ENCODE measurements at regions not wholly inside any gene's neighbourhood (a gene's known extent, or its start where the extent isn't known, plus 50 kb on each side); places are given as distances from the start of the nearest gene placed in this dataset.

DNA sequence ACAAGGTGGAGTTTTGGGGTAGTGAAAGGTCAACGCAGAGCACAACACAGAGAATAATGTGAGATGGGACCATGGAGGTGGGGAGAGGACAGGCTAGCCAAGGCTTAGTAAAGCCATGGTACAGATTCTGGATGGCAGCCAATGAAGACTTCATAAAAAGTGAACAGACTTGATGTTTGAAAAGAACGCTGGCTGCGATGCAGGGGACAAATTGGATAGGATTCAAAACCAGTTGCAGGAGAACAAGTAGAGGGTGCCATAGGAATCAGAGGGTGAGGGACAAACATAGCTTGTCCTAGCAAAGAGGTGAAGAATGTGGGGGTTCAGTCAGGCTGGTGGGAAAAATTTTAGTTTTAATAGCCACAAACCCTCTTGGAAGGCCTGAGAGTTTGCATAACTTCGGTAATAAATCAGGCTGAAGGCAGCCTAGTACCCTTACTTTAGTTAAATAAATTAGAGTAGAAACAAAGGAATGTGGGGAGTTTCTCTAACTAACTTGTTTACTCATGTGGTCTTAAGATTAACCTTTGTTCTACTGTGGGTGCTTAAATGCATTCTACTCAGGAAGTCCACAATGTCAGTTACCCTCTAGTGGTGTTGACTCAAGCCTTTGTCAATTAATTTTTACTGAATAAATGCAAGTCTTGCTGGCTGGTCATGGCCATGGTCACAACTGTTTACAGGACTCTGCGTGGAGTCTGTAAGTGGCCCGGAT lies 216.4 kb downstream of the C6orf118 start:
- peaks cover 6 to 24% (median 8%) of the 10 kb centered on the region in 5 donors for H3K9me3 Mint-ChIP-seq
- no peak for DNase-seq
- no peak overlapping the region for H3K27ac Mint-ChIP-seq
- CTCF ChIA-PET = no interaction called here
- H3K27me3 ChIP-seq (ENCODE audit: insufficient read depth, low read length, poor library complexity, severe bottlenecking) = no peaks in the 10 kb centered on the region
- no peaks in the 10 kb centered on the region for H3K36me3 Mint-ChIP-seq
- H3K4me1 ChIP-seq (ENCODE audit: insufficient read depth, low read length) = no peaks in the 10 kb centered on the region
- no peak overlapping the region for H3K4me3 Mint-ChIP-seq
- H3K9me3 ChIP-seq (ENCODE audit: low read length) = peaks cover 3% of the 10 kb centered on the region
- H3K4me1 Mint-ChIP-seq = no peaks in the 10 kb centered on the region
- no peaks in the 10 kb centered on the region for H3K27me3 Mint-ChIP-seq
- no peak overlapping the region for H3K27ac ChIP-seq (ENCODE audit: low read depth, low read length)
- H3K36me3 ChIP-seq (ENCODE audit: insufficient read depth, low read length) = no peaks in the 10 kb centered on the region
- no peak overlapping the region for H3K4me3 ChIP-seq (ENCODE audit: low read length)
- POLR2A ChIA-PET = no interaction called here

DNA sequence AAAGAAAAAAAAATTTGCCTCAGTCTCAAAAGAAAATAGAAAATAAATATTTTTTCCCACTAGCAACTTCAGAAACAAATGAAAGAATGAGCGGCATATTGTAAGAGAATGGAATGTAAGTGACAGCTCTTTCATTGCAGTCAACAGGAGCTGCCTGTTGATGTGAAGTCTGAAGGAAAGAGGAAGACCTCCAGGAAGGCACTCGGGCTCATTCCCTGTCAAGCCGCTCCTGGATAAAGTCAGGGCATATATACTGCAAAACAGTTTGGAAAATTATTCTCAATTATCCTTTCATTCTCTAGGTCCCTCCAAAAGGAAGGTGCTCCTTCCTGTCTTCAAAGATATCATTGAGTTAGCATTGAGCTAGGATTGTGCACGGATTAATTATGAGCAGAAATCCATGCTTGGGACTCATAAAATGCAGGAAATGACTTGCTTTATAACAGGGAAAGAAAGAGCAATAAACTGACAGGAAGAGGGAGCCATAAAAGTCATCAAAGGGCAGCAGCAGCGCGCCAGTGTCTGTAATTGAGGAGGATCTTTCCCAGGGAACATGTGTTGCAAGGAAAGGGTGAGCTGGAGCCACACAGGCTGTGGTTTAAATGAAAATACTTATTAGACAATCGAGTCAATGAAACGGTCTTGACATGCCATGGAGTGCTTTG lies 218.2 kb downstream of the C6orf118 start:
- Mint-ChIP-seq H3K27me3 (no peaks in the 10 kb centered on the region), H3K4me3 (no peak overlapping the region), H3K9me3 (peaks cover 6 to 17% (median 8%) of the 10 kb centered on the region in 5 donors), H3K36me3 (no peaks in the 10 kb centered on the region), H3K4me1 (no peaks in the 10 kb centered on the region), H3K27ac (no peak overlapping the region)
- Histone ChIP-seq H3K27ac (ENCODE audit: low read depth, low read length) (no peak overlapping the region), H3K4me3 (ENCODE audit: low read length) (no peak overlapping the region), H3K9me3 (ENCODE audit: low read length) (no peaks in the 10 kb centered on the region), H3K4me1 (ENCODE audit: insufficient read depth, low read length) (no peaks in the 10 kb centered on the region), H3K27me3 (ENCODE audit: insufficient read depth, low read length, poor library complexity, severe bottlenecking) (no peaks in the 10 kb centered on the region), H3K36me3 (ENCODE audit: insufficient read depth, low read length) (no peaks in the 10 kb centered on the region)
- ChIA-PET POLR2A (no interaction called here), CTCF (no interaction called here)
- DNase-seq = no peak

DNA sequence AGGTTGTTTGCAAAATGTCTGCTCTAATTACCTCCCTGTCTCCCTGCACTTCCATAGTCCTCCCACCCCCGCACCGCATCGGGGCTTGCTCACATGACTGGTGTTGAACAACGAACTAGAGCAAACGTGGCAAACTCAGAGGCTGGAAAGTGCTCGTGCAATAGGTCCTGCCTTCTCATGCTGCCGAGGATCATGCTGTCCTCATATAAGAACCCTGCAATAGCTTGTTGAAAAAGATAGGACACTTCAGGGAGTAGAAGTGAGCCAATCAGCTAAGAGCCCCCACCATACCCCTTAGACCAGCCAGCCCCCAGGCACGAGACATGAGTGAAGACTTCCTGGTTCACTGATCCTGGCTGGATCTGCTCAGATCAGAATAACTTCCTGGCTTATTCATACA lies 219.2 kb downstream of the C6orf118 start:
- Mint-ChIP-seq H3K4me1 (no peaks in the 10 kb centered on the region), H3K27me3 (no peaks in the 10 kb centered on the region), H3K9me3 (peaks cover 6 to 17% (median 8%) of the 10 kb centered on the region in 5 donors), H3K27ac (no peak overlapping the region), H3K4me3 (no peak overlapping the region), H3K36me3 (no peaks in the 10 kb centered on the region)
- CTCF ChIA-PET = no interaction called here
- POLR2A ChIA-PET = no interaction called here
- no peaks in the 10 kb centered on the region for H3K9me3 ChIP-seq (ENCODE audit: low read length)
- no peaks in the 10 kb centered on the region for H3K27me3 ChIP-seq (ENCODE audit: insufficient read depth, low read length, poor library complexity, severe bottlenecking)
- H3K4me3 ChIP-seq (ENCODE audit: low read length) = no peak overlapping the region
- H3K4me1 ChIP-seq (ENCODE audit: insufficient read depth, low read length) = no peaks in the 10 kb centered on the region
- H3K36me3 ChIP-seq (ENCODE audit: insufficient read depth, low read length) = no peaks in the 10 kb centered on the region
- no peak for DNase-seq
- no peak overlapping the region for H3K27ac ChIP-seq (ENCODE audit: low read depth, low read length)

DNA sequence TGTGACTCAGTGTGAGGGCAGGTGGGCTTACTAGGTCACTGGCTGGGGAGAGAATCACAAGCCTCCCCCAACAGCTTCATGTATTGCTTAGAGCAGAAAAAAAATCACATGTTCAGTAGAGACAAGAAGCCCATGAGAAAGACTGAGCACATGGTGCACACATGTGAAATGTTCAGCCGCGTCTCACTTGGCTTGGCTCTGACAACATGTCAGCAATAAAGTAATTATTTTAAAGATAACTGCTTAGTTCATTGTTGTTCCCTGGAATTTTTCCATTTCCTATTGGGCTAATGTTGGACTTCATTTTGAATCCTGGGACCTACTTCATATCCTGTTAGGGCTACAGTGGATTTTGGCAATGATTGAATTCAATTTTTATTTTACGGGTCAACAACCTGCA lies 222.6 kb downstream of the C6orf118 start:
- no peaks in the 10 kb centered on the region for H3K36me3 Mint-ChIP-seq

DNA sequence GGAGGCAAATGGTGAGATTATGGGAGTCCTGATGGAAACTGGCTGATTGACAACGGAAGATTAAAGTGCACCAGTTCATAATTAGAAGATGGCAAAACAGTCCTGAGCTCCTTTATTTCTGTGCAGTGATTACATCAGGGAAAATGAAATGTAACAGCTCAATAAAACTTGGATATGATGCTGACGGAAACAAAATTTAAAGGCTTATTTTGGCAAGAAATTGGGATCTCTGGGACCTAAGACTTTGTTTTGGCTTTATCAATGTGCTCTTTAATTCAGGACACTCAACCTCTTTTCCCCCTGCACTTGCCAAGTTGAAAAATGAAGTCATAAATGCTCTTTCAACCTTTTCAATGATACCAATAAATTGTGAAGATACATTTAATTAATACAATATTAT lies 226.8 kb downstream of the C6orf118 start:
- DNase-seq = no peak
- Histone ChIP-seq H3K9me3 (ENCODE audit: low read length) (no peaks in the 10 kb centered on the region), H3K4me3 (ENCODE audit: low read length) (no peak overlapping the region), H3K4me1 (ENCODE audit: insufficient read depth, low read length) (no peaks in the 10 kb centered on the region), H3K27ac (ENCODE audit: low read depth, low read length) (no peak overlapping the region), H3K27me3 (ENCODE audit: insufficient read depth, low read length, poor library complexity, severe bottlenecking) (no peaks in the 10 kb centered on the region), H3K36me3 (ENCODE audit: insufficient read depth, low read length) (no peaks in the 10 kb centered on the region)
- no peaks in the 10 kb centered on the region for H3K4me1 Mint-ChIP-seq
- ChIA-PET POLR2A (no interaction called here), CTCF (no interaction called here)
- H3K36me3 Mint-ChIP-seq = no peaks in the 10 kb centered on the region
- no peak overlapping the region for H3K27ac Mint-ChIP-seq
- H3K27me3 Mint-ChIP-seq = no peaks in the 10 kb centered on the region
- peaks cover 0 to 11% (median 2%) of the 10 kb centered on the region in 5 donors for H3K9me3 Mint-ChIP-seq
- no peak overlapping the region for H3K4me3 Mint-ChIP-seq

More for the DNA sequence above, 222.6 kb downstream of the C6orf118 start:
- H3K36me3 ChIP-seq (ENCODE audit: insufficient read depth, low read length) = no peaks in the 10 kb centered on the region
- Mint-ChIP-seq H3K27ac (no peak overlapping the region), H3K9me3 (peaks cover 0 to 9% (median 4%) of the 10 kb centered on the region in 5 donors), H3K4me3 (no peak overlapping the region), H3K4me1 (no peaks in the 10 kb centered on the region), H3K27me3 (no peaks in the 10 kb centered on the region)
- no peaks in the 10 kb centered on the region for H3K27me3 ChIP-seq (ENCODE audit: insufficient read depth, low read length, poor library complexity, severe bottlenecking)
- H3K4me1 ChIP-seq (ENCODE audit: insufficient read depth, low read length) = no peaks in the 10 kb centered on the region
- H3K9me3 ChIP-seq (ENCODE audit: low read length) = no peaks in the 10 kb centered on the region
- CTCF ChIA-PET = no interaction called here
- POLR2A ChIA-PET = no interaction called here
- DNase-seq = no peak
- no peak overlapping the region for H3K4me3 ChIP-seq (ENCODE audit: low read length)
- no peak overlapping the region for H3K27ac ChIP-seq (ENCODE audit: low read depth, low read length)

DNA sequence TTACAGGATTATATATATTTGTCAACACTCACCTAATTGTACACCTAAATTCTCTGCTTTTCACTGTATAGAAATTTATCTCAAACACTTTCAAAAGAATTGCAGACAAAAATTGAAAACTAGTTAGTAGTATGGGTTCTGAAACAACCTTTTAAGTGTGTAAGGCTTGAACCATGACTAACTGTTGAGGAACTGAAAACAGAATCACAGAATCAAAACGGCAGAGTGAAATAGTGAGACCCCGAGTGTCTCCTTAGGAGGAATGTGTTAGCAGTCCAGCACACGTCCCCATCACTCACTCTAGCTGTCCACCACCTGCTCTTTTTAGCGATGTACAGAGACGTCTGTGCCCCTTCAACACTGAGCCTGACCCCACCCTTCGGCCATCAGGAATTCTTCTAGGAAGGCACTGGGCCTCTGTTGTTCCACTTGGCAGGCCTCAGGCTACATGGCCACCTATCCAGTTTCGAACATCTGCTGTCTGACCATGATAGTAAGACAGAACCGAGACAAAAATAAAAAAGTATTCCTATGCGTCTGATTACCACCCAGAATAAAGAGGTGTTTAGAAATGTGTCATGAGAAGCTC lies 227.4 kb downstream of the C6orf118 start:
- no peak overlapping the region for H3K27ac ChIP-seq (ENCODE audit: low read depth, low read length)
- DNase-seq = no peak
- no peaks in the 10 kb centered on the region for H3K36me3 ChIP-seq (ENCODE audit: insufficient read depth, low read length)
- no peaks in the 10 kb centered on the region for H3K27me3 Mint-ChIP-seq
- no peaks in the 10 kb centered on the region for H3K9me3 ChIP-seq (ENCODE audit: low read length)
- CTCF ChIA-PET = no interaction called here
- H3K4me1 Mint-ChIP-seq = no peaks in the 10 kb centered on the region
- no peak overlapping the region for H3K4me3 ChIP-seq (ENCODE audit: low read length)
- no peaks in the 10 kb centered on the region for H3K27me3 ChIP-seq (ENCODE audit: insufficient read depth, low read length, poor library complexity, severe bottlenecking)
- POLR2A ChIA-PET = no interaction called here
- no peak overlapping the region for H3K27ac Mint-ChIP-seq
- H3K9me3 Mint-ChIP-seq = peaks cover 0 to 13% (median 1%) of the 10 kb centered on the region in 5 donors
- no peaks in the 10 kb centered on the region for H3K4me1 ChIP-seq (ENCODE audit: insufficient read depth, low read length)
- no peak overlapping the region for H3K4me3 Mint-ChIP-seq
- H3K36me3 Mint-ChIP-seq = no peaks in the 10 kb centered on the region

DNA sequence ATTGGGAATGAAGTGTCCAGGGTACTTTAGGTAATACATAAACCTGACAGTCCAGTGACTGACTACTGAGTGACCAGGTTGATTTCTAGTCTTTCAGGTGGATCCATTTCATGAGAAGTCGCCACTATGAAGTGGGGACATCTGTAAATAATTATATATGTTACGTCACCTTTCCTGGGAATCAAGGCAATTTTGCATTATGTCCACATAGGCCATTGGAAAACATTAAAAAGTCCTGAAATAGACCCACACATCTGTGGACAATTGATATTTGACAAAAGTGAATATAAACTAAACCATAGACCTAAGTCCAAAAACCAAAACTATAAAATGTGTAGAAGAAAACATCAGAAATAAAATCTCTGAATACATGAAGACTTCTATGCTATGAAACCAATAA lies 231.5 kb downstream of the C6orf118 start:
- Histone ChIP-seq H3K4me1 (ENCODE audit: insufficient read depth, low read length) (no peaks in the 10 kb centered on the region), H3K9me3 (ENCODE audit: low read length) (no peaks in the 10 kb centered on the region), H3K27me3 (ENCODE audit: insufficient read depth, low read length, poor library complexity, severe bottlenecking) (no peaks in the 10 kb centered on the region), H3K27ac (ENCODE audit: low read depth, low read length) (no peak overlapping the region), H3K4me3 (ENCODE audit: low read length) (no peak overlapping the region), H3K36me3 (ENCODE audit: insufficient read depth, low read length) (no peaks in the 10 kb centered on the region)
- Mint-ChIP-seq H3K4me1 (no peaks in the 10 kb centered on the region), H3K36me3 (no peaks in the 10 kb centered on the region), H3K27me3 (no peaks in the 10 kb centered on the region), H3K4me3 (no peak overlapping the region), H3K9me3 (peaks cover 0 to 14% (median 1%) of the 10 kb centered on the region in 5 donors), H3K27ac (no peak overlapping the region)
- ChIA-PET POLR2A (no interaction called here), CTCF (no interaction called here)
- no peak for DNase-seq

DNA sequence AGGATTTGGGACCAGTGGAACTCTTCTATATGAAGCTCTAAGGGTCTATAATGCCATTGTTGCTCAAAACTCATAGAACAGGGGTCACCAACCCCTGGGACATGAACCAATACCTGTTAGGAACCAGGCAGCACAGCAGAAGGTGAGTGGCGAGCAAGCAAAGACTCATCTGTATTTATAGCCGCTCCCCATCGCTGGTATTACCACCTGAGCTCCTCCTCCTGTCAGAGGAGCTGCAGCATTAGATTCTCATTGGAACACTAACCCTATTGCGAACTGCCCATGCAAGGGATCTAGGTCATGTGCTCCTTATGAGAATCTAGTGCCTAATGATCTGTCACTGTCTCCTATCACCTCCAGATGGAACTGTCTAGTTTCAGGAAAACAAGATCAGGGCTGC lies 237.5 kb downstream of the C6orf118 start:
- no peaks in the 10 kb centered on the region for H3K4me1 Mint-ChIP-seq
- H3K4me3 Mint-ChIP-seq = no peak overlapping the region
- Histone ChIP-seq H3K9me3 (ENCODE audit: low read length) (no peaks in the 10 kb centered on the region), H3K27me3 (ENCODE audit: insufficient read depth, low read length, poor library complexity, severe bottlenecking) (no peaks in the 10 kb centered on the region), H3K36me3 (ENCODE audit: insufficient read depth, low read length) (no peaks in the 10 kb centered on the region), H3K4me3 (ENCODE audit: low read length) (no peak overlapping the region), H3K4me1 (ENCODE audit: insufficient read depth, low read length) (no peaks in the 10 kb centered on the region), H3K27ac (ENCODE audit: low read depth, low read length) (no peak overlapping the region)
- CTCF ChIA-PET = no interaction called here
- POLR2A ChIA-PET = no interaction called here
- DNase-seq = no peak
- no peak overlapping the region for H3K27ac Mint-ChIP-seq
- no peaks in the 10 kb centered on the region for H3K36me3 Mint-ChIP-seq
- no peaks in the 10 kb centered on the region for H3K27me3 Mint-ChIP-seq
- H3K9me3 Mint-ChIP-seq = peaks cover 0 to 6% (median 0%) of the 10 kb centered on the region in 5 donors
